T-helper 9 cell (primary cell): ENCODE measurements at regions not wholly inside any gene's neighbourhood (a gene's known extent, or its start where the extent isn't known, plus 50 kb on each side); places are given as distances from the start of the nearest gene placed in this dataset.

Source experiments
- DNase-seq: peaks from one replicate; pipeline ENCODE4 v3.0.0-alpha.2; 2020

DNA sequence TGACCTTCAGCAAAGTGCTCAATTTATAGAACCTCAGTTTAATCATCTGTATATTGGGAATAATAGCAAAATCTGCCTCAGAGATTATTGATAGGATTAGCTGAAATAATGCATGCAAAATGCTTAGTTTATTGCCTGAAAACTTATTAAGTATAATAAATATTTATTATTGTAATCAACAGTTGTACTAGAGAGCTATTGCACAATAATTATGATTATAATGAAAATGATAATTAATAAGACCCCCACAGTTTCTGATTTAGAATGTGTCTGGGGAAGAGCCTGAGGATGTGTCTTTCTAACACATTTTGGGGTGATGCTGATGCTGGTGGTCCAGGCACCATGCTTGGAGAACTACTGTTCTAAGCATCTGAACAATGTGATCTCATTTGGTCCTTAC, 419.6 kb downstream of the NPIPA7 start:
- no peak for DNase-seq

DNA sequence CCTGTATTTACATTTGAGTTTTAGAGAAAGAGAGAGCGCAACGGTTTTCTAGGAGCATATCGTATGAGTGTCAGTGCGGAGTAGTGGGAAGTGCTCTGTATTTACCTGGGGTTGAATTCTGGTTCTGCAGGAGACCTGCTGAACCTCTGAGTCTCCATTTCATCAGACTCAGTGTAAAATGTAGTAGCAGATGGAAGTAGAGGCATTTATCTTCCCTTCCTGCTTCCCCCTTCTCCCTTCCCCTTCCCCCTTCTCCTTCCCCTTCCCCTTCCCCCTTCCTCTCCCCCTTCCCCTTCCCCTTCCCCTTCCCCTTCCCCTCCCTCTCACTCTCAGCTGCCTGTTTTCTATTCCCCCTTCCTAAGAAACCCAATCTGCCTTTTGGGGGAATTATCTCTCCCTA, 426.9 kb downstream of the NPIPA7 start:
- DNase-seq, result no peak

DNA sequence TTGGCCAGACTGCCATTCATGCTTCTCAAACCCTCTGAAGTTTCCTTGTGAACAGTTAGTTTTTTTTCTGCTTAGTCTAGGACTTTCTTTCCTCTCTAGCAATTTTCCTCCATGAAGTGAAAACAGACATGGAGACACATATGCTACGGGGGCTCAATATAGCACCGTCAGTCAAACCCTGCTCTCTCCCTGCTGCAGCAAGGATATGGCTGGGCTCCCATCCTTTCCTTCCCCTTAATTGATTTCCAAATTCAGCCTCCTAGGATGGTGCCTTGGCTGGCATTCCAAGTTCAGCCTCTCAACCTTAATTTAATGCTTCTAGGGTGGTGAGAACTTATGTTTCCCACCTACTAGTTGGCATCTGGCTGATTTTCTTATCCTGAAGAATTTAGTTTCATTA, 436.7 kb downstream of the NPIPA7 start:
- DNase-seq, result no peak

DNA sequence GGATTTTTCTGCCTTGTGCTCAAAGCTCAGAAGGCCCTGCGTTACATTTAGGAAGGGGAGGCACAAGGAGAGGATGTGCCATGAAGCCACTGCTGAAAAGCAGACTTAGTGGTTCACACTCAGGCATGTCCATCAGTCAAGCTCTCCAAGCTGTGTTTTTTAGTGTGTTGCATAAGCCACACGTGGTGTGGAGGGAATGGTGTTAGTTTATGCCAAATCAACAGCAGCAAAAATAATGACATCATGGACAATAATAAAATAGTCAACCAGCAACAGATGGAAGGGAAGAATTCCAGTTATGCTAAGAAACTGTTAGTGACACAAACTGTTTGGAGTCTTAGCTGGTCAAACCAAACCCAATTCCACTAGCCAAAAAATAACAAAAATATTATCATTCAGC, 438.3 kb downstream of the NPIPA7 start:
- no peak for DNase-seq

DNA sequence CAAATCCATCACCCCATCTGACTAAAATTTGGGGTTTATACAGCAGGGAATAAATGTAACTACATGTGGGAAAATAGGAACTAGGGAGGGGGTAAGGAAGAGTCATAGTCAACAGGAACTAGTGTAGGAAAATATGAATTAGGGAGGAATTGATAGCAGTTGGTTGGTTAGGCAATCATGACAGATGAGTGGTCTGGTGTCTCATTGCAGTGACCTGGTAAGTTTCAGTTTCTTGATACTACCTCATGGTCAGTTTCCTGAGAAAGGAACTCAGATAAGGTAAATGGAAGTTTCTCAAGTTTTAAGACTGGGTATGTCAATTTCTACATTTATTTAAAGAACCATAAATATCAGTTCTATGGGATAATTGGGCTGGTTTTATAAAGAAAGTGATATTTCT, 442.3 kb downstream of the NPIPA7 start:
- DNase-seq, result no peak

DNA sequence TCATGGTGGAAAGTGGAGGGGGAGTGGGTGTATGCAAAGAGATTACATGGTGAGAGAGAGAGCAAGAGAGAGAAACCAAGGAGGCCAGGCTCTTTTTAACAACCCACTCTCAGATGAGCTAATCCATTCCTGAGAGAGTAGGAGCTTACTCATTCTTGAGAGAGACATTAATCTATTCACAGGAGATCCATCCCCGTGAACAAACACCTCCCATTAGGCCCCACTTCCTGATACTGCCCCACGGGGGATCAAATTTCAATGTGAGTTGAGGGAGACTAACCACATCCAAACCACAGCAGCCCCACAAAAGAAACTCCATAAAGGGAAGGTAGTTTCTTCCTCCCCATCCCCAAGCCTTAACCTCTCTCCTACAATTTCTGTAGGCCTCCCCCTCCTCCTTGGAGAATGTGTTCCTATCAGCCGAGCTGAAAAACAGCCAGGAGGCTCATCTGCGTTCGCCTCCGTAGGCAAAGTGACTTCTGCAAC, 450.0 kb downstream of the NPIPA7 start:
- DNase-seq, result no peak

DNA sequence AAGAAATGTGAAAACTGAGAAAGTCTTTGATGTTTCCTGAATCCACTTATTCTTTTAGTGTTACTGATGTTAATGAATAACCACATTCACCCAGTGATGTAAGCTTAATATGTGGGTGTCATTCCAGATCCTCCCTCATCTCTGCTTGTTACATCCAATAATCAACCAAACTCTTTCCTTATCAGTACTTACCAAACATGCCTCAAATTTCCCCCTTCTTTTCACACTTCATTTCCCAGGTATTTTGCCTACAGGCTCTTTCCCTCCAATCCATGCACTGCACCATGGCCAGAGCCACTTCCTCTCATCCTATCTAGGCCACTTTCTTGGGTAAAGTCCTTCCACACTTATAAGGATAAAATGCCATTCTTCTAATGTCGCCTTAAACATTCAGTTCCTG, 451.5 kb downstream of the NPIPA7 start:
- no peak for DNase-seq

DNA sequence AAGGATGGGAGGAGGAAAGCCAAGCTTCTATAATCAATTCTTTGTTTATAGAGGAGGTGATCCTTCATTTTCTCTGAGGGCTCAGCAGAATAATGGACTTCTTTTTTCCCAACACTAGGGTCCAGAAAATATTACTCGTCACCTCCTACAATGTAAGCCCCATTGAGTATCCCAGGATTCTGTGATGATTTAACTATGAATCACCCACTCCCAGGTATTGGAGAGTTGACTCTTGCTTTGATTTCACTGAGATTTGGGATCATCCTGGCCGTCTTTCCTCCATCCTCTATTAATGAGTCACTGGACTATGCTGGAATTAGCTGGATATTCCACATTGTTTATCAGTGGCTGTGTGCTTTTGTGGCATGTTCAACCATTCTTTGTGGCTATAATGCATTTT, 452.0 kb downstream of the NPIPA7 start:
- no peak for DNase-seq

DNA sequence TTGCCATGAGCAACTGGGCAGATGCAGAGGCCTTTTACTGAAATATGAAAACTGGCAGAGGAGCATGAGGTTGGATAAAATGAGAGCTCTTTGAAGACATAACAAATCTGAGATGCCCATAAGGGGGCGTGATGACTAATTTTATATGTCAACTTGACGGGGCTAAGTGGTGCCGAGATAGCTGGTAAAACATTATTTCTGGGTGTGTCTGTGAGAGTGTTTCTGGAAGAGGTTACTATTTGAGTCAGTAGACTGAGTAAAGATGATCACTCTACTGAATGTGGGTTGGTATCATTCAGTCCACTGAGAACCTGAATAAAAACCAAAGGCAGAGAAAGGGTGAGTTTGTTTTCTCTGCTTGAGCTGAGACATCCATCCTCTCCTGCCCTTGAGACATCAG, 454.2 kb downstream of the NPIPA7 start:
- DNase-seq, result no peak

DNA sequence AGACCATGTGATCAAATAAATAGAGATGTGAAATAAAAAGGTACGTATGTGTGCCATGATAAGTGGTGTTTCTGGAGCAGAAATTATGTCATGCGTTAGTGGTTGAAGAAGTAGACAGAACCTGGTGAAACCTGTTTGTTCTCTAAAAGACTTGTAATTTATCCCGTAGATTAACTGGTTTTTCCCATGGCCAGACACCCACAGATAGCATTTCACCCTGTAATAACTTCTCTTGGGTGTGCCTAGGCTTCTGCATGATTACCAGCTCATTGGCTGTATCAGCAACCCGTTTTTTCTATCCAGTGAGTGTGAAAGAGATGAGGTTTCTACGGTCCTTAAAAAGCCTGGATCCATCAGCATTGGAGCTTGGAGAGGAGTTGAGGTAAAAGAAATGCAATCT, 471.3 kb downstream of the NPIPA7 start:
- no peak for DNase-seq

DNA sequence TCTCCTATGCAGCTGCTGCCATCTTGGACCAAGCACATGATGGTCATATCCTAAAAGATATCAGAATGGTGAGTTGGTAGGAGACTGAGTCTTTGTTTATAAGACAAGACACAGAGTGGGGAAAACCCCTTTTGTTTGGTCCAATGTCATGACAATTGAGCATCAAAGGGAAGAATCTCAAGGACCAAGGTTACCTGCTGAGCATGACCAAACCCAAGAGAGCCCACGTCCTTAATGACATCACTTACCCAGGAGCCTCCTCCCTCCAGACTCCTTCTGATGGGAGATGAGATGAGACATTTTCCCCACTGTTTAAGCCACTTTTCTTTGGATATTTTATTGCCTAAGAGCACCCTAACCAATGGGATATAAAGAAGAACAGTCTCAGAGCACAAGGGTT, 478.1 kb downstream of the NPIPA7 start:
- DNase-seq, result no peak

DNA sequence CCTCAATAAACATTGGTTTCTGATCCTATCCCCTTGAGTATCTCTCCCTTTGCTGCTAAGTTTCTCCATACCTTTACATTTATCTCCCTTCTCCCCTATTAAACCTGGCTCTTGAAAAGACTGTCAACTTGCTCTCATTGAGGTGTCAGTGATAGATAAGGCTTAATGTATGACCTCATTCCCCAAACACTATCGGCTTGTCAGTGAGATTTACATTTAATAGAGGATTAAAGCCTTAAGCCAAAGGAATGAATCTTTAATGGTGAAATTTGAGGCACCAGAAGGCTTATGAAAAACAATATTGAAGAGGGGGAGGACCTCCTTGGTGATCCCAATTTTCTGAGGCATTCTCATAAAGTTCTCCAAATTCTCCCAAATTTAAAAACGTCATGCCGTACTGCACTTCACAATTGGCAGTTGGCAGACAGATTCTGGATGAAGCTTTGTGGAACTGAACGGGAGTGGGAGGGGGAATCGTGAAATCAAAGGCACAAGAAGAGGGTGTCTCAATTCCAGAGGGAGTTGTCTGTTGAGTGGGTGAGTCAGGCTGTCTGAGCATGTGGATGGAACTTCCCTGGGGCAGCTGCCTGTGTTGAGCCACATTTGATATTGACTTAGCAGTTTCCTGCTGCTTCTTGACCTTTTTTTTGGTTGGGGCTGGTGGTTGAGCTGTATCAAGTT, 478.8 kb downstream of the NPIPA7 start:
- no peak for DNase-seq

DNA sequence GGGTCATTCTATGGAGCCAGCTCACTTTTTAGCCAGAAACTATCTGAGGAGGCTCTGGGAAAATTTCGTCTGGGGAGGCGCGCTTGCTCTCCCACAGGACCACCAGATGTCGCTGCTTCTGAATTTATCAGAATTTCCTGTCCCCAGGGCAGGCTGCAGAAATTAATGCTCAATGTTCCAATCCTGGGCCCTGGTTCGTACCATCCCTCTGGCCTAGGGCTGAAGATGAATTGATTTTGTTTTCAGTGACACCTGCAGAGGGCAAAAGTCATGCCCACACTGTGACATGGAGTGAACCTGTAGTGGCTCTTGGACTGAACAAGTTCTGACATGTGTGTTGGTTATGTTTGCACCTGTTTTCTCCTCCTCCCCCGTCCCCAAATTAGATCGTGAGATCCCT, 482.6 kb downstream of the NPIPA7 start:
- DNase-seq, result peak; percentile 41

DNA sequence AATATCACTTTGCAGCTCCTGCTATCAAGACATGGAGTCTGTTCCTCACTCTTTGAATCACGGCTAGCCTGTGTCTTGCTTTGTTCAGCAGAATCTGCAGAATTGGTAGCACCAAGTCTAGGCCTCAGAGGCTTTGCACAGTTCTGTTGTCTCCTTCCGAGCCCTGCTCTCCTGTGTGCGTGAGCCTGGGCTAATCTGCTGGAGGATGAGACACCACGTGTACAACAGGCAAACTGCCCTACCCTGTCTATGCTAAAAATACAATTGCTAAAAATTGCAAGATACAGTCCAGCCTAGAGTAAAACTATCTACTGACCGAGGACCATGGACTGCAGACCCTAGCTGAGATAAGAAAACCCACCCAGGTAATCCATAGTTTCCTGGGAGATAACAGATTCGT, 484.7 kb downstream of the NPIPA7 start:
- DNase-seq, result no peak

DNA sequence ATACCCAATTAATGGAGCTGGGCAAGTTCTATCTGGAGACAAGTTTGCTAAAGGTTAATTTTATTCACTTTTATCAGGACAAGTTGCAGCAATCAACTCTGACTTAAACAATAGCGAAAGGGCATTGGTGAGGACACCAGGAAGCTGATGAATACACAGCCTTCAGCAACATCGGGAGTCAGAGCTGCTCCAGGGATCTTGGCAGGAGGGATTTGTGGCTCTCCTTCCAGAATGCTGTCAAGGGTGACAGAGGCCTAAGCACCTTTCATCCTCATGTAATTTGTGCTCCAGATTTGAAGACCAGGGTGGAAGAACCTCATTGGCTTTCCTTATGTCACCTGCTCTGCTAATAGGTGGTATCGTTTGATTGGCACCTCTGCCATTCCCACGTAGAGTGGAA, 485.6 kb downstream of the NPIPA7 start:
- DNase-seq, result no peak

DNA sequence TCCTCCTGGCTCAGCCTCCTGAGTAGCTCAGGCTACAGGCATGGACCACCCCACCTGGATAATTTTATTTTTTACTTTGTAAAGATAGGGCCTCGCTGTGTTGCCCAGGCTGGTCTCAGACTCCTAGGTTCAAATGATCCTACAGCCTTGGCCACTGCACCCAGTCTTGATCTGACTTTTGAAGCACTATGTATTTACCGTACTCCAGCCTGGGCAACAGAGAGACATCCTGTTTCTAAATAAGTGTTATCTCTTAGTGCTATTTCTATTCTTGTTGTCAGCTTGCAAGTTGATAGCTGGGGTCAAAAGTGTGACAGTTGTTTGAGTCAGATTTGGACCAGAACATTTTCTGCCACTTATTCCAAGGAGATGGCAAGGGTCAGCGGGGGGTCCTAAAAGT, 486.4 kb downstream of the NPIPA7 start:
- no peak for DNase-seq

DNA sequence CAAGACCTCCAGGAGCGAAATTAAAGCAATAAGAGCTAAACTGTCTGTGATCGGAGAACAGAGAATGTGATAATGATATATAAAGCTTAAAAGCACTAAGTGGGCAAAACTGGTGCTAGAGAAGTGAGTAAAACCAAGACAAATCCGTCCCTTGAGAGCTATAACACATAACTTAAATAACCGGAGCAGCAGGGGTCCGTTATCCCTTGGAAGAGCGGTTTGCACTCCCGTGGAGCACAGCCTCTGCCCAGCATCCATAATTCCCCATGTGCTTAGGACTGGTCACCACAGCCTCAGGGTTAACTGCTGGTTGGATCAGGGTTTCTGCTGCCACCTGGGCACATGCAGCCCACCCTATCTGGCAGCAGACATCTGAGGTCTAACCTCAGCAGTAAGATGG, 489.0 kb downstream of the NPIPA7 start:
- DNase-seq, result no peak

DNA sequence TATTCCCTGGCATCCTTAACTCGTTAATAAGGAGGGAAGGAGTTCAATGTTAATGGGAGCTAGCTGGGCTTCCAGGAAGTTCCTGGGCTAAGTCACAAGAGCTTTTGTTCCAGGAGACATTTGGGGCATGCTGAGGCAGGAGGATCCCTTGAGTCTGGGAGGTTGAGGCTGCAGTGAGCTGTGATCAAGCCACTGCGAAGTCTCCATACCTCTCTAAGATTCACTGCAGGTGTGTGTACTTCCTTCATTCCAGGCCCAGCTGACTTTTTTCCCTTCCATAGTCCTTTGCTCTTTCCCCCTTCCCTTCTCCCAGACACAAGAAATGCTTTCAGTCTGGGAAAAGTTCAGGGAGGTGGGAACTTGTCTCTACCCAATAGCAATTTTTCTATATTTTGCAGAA, 489.8 kb downstream of the NPIPA7 start:
- no peak for DNase-seq

DNA sequence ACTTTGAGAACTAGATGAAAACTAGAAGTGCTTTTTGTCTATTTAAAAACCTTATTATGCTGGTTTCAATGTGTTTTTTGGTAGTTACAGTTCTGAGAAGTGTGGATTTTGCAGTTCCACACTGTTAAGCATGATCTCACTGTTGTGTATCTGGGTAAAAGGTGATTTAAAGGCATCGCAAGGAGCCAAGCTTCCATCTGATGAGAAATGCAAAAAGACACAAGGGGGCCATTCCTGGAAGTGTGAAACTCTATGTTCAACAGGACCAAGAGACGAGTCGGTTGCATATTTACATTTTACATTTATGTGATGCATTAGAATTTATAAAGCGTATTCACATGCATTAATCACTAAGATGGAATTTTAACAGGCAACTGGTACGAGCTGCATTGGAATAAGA, 490.8 kb downstream of the NPIPA7 start:
- no peak for DNase-seq

DNA sequence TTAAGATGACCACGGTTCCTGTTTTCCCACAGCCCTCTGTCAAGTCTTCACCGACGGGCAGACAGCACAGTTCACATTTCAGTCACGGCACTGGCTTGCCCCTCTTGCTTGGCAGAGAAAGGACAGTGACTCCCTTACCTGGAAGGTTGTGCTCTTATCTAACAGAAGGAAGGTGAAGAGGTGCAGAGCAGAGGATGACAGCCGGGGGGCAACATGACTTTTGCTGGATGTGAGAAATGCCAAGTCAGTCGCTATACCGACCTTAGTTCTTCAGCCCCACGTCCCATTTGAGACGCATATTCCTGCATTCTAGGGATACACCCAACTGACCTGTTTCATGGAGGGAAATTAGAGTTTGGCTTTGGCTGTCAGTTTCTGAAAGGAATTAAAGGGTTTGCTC, 492.3 kb downstream of the NPIPA7 start:
- DNase-seq, result no peak

DNA sequence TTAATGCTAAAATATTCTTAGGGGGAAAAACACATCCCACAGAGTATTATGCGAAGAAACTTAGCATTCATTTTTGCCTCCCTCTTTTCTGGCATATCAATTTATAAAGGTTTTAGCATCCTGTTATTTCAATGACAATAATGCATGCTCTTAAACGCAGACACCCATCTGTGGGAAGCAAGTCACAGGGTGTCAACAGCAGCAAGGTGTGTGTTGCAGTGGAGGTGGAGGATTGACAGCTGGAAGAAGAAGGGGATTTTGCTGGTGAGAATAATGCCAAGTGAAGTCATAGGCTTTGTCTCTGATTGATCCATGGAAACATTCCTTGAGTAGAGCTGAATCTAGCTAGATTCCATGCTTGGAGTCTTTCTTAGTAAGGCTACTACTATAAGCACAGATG, 498.1 kb downstream of the NPIPA7 start:
- no peak for DNase-seq

DNA sequence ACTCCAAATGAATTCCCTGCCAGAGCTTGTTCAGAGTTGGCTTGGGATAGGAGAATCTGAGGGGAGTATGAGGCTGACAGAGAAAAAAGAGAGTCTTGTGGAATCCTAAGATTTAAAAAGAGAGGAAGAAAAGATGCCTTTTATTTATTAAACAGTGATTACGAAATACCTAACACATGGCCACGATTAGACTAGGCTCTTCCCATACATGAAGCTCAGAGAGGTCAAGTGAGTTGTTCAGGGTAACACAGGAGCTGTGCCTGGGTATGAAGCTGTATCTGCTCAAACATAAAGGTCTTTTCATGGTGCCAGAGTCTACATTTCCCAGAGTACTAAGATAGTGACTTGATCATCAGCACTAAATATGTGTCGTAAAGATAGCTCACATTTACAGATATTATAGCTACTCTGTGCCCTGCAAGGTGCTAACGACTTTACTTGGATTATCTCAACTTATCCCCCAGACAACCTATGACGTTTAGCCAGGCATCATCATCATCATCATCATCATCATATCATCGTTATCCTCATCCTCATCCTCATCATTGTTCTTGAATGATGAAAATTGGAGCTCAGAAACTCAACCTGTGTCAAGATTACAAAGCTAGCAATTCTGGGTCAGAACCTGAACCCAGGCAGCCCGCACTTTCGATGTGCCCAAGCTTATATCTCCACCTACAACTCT, 500.8 kb downstream of the NPIPA7 start:
- no peak for DNase-seq

DNA sequence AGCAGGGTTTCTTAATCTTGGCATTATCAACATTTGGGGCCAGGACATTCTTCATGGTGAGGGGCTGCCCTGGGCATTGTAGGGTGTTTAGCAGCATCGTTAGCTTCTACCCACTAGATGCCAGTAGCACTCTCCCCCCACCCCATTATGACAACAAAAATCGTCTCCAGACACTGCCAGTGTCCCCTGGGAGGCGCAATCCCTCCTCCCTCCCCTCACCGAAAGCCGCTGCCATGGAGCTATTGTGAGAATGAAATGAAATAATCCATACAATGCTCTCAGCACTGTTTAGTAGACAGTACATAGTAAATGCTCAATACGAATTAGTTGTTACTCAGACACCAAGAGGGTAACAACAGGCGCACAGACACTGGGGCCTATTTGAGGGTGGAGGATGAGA, 502.9 kb downstream of the NPIPA7 start:
- no peak for DNase-seq

DNA sequence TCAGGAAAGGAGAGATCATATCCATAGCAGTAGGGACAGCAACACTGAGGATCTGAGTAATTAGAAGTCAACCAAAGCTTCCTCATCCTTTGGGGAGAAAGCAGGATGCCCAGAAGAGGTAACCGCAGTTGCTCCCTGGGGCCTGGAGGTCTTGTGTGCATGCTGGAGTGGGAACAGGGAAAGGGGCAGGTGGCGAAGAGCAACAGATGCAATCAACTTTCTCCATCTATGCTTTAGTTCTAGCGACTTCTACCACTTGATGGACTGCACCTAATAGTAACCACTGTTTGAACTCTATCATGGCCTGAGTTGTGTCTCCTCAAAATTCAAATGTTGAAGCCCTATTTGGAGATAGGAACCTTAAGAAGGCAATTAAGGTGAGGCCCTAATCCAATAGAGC, 503.8 kb downstream of the NPIPA7 start:
- DNase-seq, result no peak

DNA sequence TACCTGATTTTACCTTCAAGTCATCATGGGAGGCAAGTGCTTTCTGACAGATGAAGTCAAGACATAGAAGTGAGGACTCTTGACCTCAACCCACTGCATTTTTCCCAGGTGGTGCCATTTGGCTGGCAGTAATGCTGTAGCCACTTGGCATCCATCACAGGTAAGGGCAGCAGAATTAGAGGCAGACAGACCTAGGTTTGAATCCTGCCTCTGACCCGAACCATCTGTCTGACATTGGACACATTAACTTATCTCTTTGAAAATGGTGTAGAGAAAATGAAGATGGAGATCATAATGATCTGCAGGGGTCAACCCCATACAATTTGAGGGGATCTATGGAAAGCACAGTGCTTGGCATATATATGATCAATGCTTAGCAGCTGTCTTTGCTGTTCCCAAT, 505.5 kb downstream of the NPIPA7 start:
- DNase-seq, result no peak
